HepG2 (cell line): ENCODE measurements at regions not wholly inside any gene's neighbourhood (a gene's known extent, or its start where the extent isn't known, plus 50 kb on each side); places are given as distances from the start of the nearest gene placed in this dataset.

Source experiments
- ATAC-seq: fragments of 200-7000 bp; cut with Tn5 transposase; 3 replicates; pipeline ENCODE4 v1.9.1; 2020; ENCODE audit warnings: mild to moderate bottlenecking, moderate library complexity
- BruUV-seq: library from RNA; stranded (reverse); fragments of 400-500 nt; replicated peaks from 2 replicates; lab custom pipeline; 2021; lab: Mats Ljungman, UMichigan
- CTCF ChIA-PET: fragments of 300-600 bp; formaldehyde crosslinking; extraction: SDS; loops from one replicate; lab custom pipeline; 2021; ENCODE audit warnings: low total read pairs, inconsistent platforms, low intra/inter-chr PET ratio; lab: Yijun Ruan, JAX
- POLR2A ChIA-PET: fragments of 350-600 bp; sonication (Branson Sonifier 250); formaldehyde crosslinking; loops from one replicate; lab custom pipeline; 2020; ENCODE audit warnings: antibody characterized with exemption, inconsistent platforms; lab: Yijun Ruan, JAX
- DNase-seq: peaks from one replicate; pipeline ENCODE4 v3.0.0-alpha.2; 2015; ENCODE audit warnings: low spot score
- FAIRE-seq: peaks from 3 replicates; lab custom pipeline; 2011; peaks lifted over from hg19 to GRCh38; lab: Jason Lieb, UNC
- H2AFZ ChIP-seq: one replicate; pipeline ENCODE4 v1.6.1; 2011; ENCODE audit warnings: low read length, inconsistent platforms
- H3K27ac ChIP-seq: fragments of 300-600 bp; 3 replicates; pipeline ENCODE4 v1.8.0; 2011; ENCODE audit warnings: mixed run types, mild to moderate bottlenecking, mixed read lengths, low read length, inconsistent platforms; ENCODE audit not compliant: insufficient read depth; ENCODE audit errors: extremely low read length
- H3K27me3 ChIP-seq, 2 experiments: fragments of 200-600 bp in 1 of 2; 2 replicates in 1 of 2; 3 replicates in 1 of 2; pipeline versions ENCODE4 v1.6.0 to v1.8.0; 2011; ENCODE audit warnings: low read length in 2 of 2, mild to moderate bottlenecking in 2 of 2, moderate library complexity in 2 of 2, inconsistent platforms in 1 of 2; ENCODE audit not compliant: insufficient read depth in 2 of 2, control insufficient read depth in 1 of 2
- H3K36me3 ChIP-seq, 2 experiments: fragments of 200-600 bp in 1 of 2; replicated peaks in 1 of 2; 2 replicates in 1 of 2; 3 replicates in 1 of 2; pipeline versions ENCODE4 v1.5.1 to v1.8.0; 2011; ENCODE audit warnings: low read length in 2 of 2, inconsistent platforms in 1 of 2; ENCODE audit not compliant: insufficient read depth in 2 of 2, control insufficient read depth in 1 of 2
- H3K4me1 ChIP-seq: 2 replicates; pipeline ENCODE4 v1.5.1; 2012; ENCODE audit warnings: low read length, inconsistent platforms; ENCODE audit not compliant: insufficient read depth
- H3K4me2 ChIP-seq: 2 replicates; pipeline ENCODE4 v1.6.0; 2011; ENCODE audit warnings: low read depth, low read length, inconsistent platforms
- H3K4me3 ChIP-seq, 3 experiments: fragments of 200-600 bp in 1 of 3; sonication (generic), shearing (Covaris generic) in 1 of 3; replicated peaks in 1 of 3; 2 replicates each; pipeline ENCODE4 v1.5.1; 2011 to 2016; ENCODE audit warnings: low read length in 3 of 3, inconsistent platforms in 2 of 3, low read depth in 2 of 3, mild to moderate bottlenecking in 2 of 3, control low read depth in 1 of 3, mixed read lengths in 1 of 3; ENCODE audit not compliant: insufficient read depth in 1 of 3
- H3K79me2 ChIP-seq: one replicate; pipeline ENCODE4 v1.6.1; 2011; ENCODE audit warnings: low read length, inconsistent platforms; ENCODE audit not compliant: insufficient read depth
- H3K9ac ChIP-seq: 2 replicates; pipeline ENCODE4 v1.6.0; 2011; ENCODE audit warnings: mild to moderate bottlenecking, low read depth, low read length, inconsistent platforms; ENCODE audit not compliant: insufficient read depth
- H3K9me3 ChIP-seq: 2 replicates; pipeline ENCODE4 v1.5.1; 2012; ENCODE audit warnings: mild to moderate bottlenecking, low read length
- H4K20me1 ChIP-seq: 2 replicates; pipeline ENCODE4 v1.6.0; 2011; ENCODE audit warnings: inconsistent platforms, mild to moderate bottlenecking, low read length, moderate library complexity; ENCODE audit not compliant: insufficient read depth
- ASH2L ChIP-seq: fragments of 300-600, 200-600 bp; sonication (generic); IDR thresholded peaks from 2 replicates; pipeline ENCODE4 v1.7.0; 2017; ENCODE audit warnings: low read depth, mild to moderate bottlenecking, moderate library complexity, mixed read lengths, low read length; ENCODE audit not compliant: insufficient read length
- MLLT10 ChIP-seq: sonication (generic); formaldehyde crosslinking; IDR thresholded peaks from 2 replicates; pipeline ENCODE4 v1.4.0; 2020; ENCODE audit warnings: missing genetic modification reagents
- TBX3 ChIP-seq: fragments of 450-650 bp; IDR thresholded peaks from 2 replicates; pipeline ENCODE4 v1.6.1; 2017; ENCODE audit warnings: antibody characterized with exemption, mild to moderate bottlenecking, inconsistent platforms, borderline replicate concordance
- ZBTB26 ChIP-seq: IDR thresholded peaks from 2 replicates; pipeline ENCODE4 v1.6.1; 2016; ENCODE audit warnings: missing compliant biosample characterization, missing genetic modification reagents, borderline replicate concordance
- ZNF207 ChIP-seq: fragments of 450-650 bp; IDR thresholded peaks from 2 replicates; pipeline ENCODE4 v1.6.1; 2016; ENCODE audit warnings: antibody characterized with exemption, borderline replicate concordance
- ZNF878 ChIP-seq: sonication (generic); formaldehyde crosslinking; IDR thresholded peaks from 2 replicates; pipeline ENCODE4 v1.8.1; 2023; ENCODE audit warnings: mild to moderate bottlenecking, missing genetic modification reagents, moderate library complexity
- WGBS: methylation state at CpG from one replicate; pipeline ENCODE4 v1.1.6; 2017; ENCODE audit warnings: low lambda C conversion rate; 5-methylcytosine and 5-hydroxymethylcytosine counted together
- in situ Hi-C: cut with HindIII; loops from 2 replicates; pipeline ENCODE4 v1.10.0; 2017; ENCODE audit warnings: low pct_unique_long_range_greater_than_20kb; ENCODE audit not compliant: extremely low pct_ligation_motif_present
- intact Hi-C: fragments of 100-400 bp; cut with micrococcal nuclease; formaldehyde crosslinking; loops from one replicate; pipeline ENCODE4 v1.10.0; 2022; ENCODE audit not compliant: unreplicated experiment
- TF ChIP-seq, protein P1 (sequence below): sonication (generic); formaldehyde crosslinking; IDR thresholded peaks from 2 replicates; pipeline ENCODE4 v1.4.0; 2020; ENCODE audit warnings: missing genetic modification reagents; ENCODE audit errors: not compliant biosample characterization
- TF ChIP-seq, protein P2 (sequence below): sonication (generic); formaldehyde crosslinking; IDR thresholded peaks from 2 replicates; pipeline ENCODE4 v1.4.0; 2020; ENCODE audit warnings: missing genetic modification reagents, borderline replicate concordance

DNA sequence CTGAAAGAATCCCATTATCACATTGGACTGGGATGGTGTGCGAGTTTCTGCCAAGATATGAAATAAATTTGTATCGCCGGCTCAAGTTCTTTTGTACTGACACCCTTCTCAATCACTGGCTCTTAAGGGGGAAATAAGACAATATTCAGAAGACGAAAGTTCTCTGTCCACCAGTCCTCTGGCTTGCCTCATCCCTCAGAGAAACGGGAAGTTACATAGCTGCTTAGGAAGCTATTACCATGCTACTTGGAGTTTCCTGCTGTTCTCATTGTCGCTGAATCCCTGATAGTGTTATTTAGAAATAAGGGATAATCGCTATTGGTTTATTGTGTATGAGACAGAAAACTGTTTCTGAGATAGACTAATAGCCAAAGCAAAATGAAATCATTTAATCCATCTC lies 205.0 kb upstream of the ZNF521 start:
- FAIRE-seq (no peak), ATAC-seq (no peak), DNase-seq (no peak)
- H3K4me1 ChIP-seq = no peaks in the 10 kb centered on the region
- H3K9me3 ChIP-seq = no peaks in the 10 kb centered on the region
- 29% methylated on average over 7 of the region's 7 CpGs for WGBS
- BruUV-seq = no TSS peak
- no peaks in the 10 kb centered on the region for H3K79me2 ChIP-seq
- no peak overlapping the region for H3K4me3 ChIP-seq
- no peak for TF ChIP-seq ASH2L
- no peak for TF ChIP-seq MLLT10 (CRISPR knock-in tag)
- TF ChIP-seq, protein P1, sequence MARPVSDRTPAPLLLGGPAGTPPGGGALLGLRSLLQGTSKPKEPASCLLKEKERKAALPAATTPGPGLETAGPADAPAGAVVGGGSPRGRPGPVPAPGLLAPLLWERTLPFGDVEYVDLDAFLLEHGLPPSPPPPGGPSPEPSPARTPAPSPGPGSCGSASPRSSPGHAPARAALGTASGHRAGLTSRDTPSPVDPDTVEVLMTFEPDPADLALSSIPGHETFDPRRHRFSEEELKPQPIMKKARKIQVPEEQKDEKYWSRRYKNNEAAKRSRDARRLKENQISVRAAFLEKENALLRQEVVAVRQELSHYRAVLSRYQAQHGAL (CRISPR knock-in tag) = no peak
- TF ChIP-seq, protein P2, sequence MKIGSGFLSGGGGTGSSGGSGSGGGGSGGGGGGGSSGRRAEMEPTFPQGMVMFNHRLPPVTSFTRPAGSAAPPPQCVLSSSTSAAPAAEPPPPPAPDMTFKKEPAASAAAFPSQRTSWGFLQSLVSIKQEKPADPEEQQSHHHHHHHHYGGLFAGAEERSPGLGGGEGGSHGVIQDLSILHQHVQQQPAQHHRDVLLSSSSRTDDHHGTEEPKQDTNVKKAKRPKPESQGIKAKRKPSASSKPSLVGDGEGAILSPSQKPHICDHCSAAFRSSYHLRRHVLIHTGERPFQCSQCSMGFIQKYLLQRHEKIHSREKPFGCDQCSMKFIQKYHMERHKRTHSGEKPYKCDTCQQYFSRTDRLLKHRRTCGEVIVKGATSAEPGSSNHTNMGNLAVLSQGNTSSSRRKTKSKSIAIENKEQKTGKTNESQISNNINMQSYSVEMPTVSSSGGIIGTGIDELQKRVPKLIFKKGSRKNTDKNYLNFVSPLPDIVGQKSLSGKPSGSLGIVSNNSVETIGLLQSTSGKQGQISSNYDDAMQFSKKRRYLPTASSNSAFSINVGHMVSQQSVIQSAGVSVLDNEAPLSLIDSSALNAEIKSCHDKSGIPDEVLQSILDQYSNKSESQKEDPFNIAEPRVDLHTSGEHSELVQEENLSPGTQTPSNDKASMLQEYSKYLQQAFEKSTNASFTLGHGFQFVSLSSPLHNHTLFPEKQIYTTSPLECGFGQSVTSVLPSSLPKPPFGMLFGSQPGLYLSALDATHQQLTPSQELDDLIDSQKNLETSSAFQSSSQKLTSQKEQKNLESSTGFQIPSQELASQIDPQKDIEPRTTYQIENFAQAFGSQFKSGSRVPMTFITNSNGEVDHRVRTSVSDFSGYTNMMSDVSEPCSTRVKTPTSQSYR (CRISPR knock-in tag) = no peak
- TF ChIP-seq ZNF878 (CRISPR knock-in tag) = no peak
- TF ChIP-seq ZNF207 = no peak
- TF ChIP-seq TBX3 = no peak
- TF ChIP-seq ZBTB26 (CRISPR knock-in tag) = no peak
- TF ChIP-seq, all 625 proteins: peak for 0
- ChIA-PET POLR2A (no interaction called here), CTCF (no interaction called here)
- no peaks in the 10 kb centered on the region for H3K36me3 ChIP-seq
- no peak overlapping the region for H3K4me2 ChIP-seq
- no peaks in the 10 kb centered on the region for H3K27me3 ChIP-seq
- no peak overlapping the region for H2AFZ ChIP-seq
- H3K27ac ChIP-seq = no peak overlapping the region
- intact Hi-C loops (no loop called here), in situ Hi-C loops (loop anchor here (25.0 kb wide), 1 partner anchor 280 kb away; no protein-coding TSS in a partner anchor)
- H3K9ac ChIP-seq = no peak overlapping the region
- no peaks in the 10 kb centered on the region for H4K20me1 ChIP-seq
